Small intestine (tissue), 7 donors: ENCODE measurements at regions not wholly inside any gene's neighbourhood (a gene's known extent, or its start where the extent isn't known, plus 50 kb on each side); places are given as distances from the start of the nearest gene placed in this dataset.

Experiments used
- DNase-seq, 2 donors: peaks; one replicate each; pipeline versions ENCODE4 v3.0.0 to v3.0.0-alpha.2; 2013
- FAIRE-seq: peaks from 2 replicates; lab custom pipeline; 2012; peaks lifted over from hg19 to GRCh38; lab: Jason Lieb, UNC
- H3K27ac ChIP-seq, 3 donors: one replicate each; pipeline ENCODE4 v1.5.1; 2013; ENCODE audit warnings: low read length in 2 of 3, mild to moderate bottlenecking in 2 of 3, control low read depth in 1 of 3, inconsistent platforms in 1 of 3, low read depth in 1 of 3, moderate library complexity in 1 of 3
- H3K27me3 ChIP-seq, 3 donors: one replicate each; pipeline ENCODE4 v1.6.1; 2013; ENCODE audit warnings: low read length in 3 of 3, inconsistent platforms in 1 of 3; ENCODE audit not compliant: control insufficient read depth in 3 of 3, insufficient read depth in 3 of 3
- H3K36me3 ChIP-seq, 3 donors: one replicate each; pipeline ENCODE4 v1.6.1; 2013; ENCODE audit warnings: low read length in 3 of 3, inconsistent platforms in 1 of 3, low read depth in 1 of 3, mild to moderate bottlenecking in 1 of 3, moderate library complexity in 1 of 3; ENCODE audit not compliant: control insufficient read depth in 3 of 3, insufficient read depth in 2 of 3
- H3K4me1 ChIP-seq, 3 donors: one replicate each; pipeline ENCODE4 v1.6.1; 2013; ENCODE audit warnings: low read length in 2 of 3, inconsistent platforms in 1 of 3, low read depth in 1 of 3, mild to moderate bottlenecking in 1 of 3, moderate library complexity in 1 of 3; ENCODE audit not compliant: control insufficient read depth in 3 of 3, insufficient read depth in 2 of 3
- H3K4me3 ChIP-seq, 3 donors: one replicate each; pipeline ENCODE4 v1.5.1; 2013; ENCODE audit warnings: low read length in 3 of 3, control low read depth in 1 of 3, inconsistent platforms in 1 of 3, low read depth in 1 of 3, mild to moderate bottlenecking in 1 of 3, moderate library complexity in 1 of 3
- H3K9me3 ChIP-seq, 2 donors: one replicate each; pipeline ENCODE4 v1.6.1; 2013; ENCODE audit warnings: low read depth in 1 of 2, low read length in 1 of 2; ENCODE audit not compliant: control insufficient read depth in 2 of 2, insufficient read depth in 1 of 2
- WGBS, 3 donors: extraction: QIAGEN DNeasy Blood & Tissue Kit; methylation state at CpG; one replicate each; pipeline ENCODE4 v1.1.7; 2013; 5-methylcytosine and 5-hydroxymethylcytosine counted together
- donor health status: healthy with polysubstance abuse.
- donor health status: control.
- donor health status: control.
- donor health status: Bipolar disorder and iron deficiency.
- donor health status: healthy.

- H3K27me3 ChIP-seq, result no peaks in the 10 kb centered on the region
- WGBS, 3 donors, result 76 to 85% (median 77%) methylated on average over 3 of the region's 3 CpGs
- H3K4me3 ChIP-seq, result no peak overlapping the region
- no peaks in the 10 kb centered on the region for H3K4me1 ChIP-seq
- no peak for DNase-seq
- no peak overlapping the region for H3K27ac ChIP-seq
- no peak for FAIRE-seq
- no peaks in the 10 kb centered on the region for H3K9me3 ChIP-seq
- no peaks in the 10 kb centered on the region for H3K36me3 ChIP-seq
These were observed 471.6 kb upstream of the LMO3 start for GRCh38 chr12:17077594-17077993.

GRCh38 chr12:17076811-17077210 is 470.8 kb upstream of the LMO3 start:
- H3K9me3 ChIP-seq, result no peaks in the 10 kb centered on the region
- H3K27me3 ChIP-seq, result no peaks in the 10 kb centered on the region
- DNase-seq (no peak), FAIRE-seq (no peak)
- no peaks in the 10 kb centered on the region for H3K4me1 ChIP-seq
- H3K4me3 ChIP-seq, result no peak overlapping the region
- H3K36me3 ChIP-seq, result no peaks in the 10 kb centered on the region
- H3K27ac ChIP-seq, result no peak overlapping the region

DNA sequence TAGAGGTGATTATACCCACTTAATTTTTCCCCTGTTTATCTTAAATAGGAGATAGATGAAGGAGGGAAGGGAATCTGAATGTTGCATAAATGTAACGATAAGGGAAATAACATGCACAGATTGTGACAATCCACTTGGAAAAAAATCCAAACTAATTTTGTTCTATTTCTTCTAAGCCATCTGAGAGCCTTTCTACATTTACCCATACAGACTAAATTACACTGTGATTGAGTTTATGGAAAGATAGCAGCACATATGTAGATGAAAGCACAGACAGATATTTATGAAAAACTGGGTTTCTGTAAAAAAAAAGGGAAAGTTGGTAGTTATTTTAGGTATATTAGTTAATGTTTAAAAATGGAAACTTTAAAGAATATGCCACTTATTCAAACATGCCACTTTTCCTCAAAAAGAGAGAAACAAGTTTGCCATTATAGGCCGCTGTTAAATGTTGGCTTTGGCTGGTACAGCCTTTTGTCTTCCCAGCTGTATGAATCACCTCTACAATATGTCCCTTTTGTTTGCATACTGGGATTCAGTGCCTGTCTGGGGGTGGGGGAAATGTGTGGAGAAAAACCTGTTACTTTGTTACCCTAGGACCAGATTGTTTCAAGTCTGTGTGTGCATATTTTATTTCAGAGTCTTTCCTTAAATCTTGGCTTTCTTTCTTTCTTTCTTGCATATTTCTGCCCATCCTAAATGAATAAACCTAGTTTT is 470.2 kb upstream of the LMO3 start:
- no peaks in the 10 kb centered on the region for H3K36me3 ChIP-seq
- no peak for DNase-seq
- 68 to 76% (median 71%) methylated on average over 2 of the region's 2 CpGs for WGBS, 3 donors
- H3K27ac ChIP-seq, result no peak overlapping the region
- H3K4me3 ChIP-seq, result no peak overlapping the region
- no peaks in the 10 kb centered on the region for H3K27me3 ChIP-seq
- H3K9me3 ChIP-seq, result no peaks in the 10 kb centered on the region
- no peaks in the 10 kb centered on the region for H3K4me1 ChIP-seq
- no peak for FAIRE-seq

DNA sequence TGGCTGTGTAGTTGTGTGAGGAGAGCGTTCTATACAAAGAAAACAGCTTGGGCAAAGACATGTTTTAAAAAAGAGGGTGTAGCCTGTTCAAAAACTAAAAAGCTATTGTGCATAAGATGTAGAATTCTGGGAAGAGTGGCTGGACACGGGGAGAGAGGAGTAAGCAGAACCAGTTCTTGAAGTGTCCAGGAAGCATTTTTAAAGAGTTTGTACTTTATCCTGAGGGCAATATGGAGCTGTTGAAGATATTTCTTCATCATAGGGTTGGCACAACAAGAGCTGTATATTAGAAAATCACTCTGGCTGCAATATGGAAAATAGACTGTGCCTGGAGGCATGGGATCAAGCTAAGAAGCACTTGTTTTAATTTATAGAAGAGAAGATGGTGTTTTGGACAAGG is 458.9 kb upstream of the LMO3 start:
- H3K9me3 ChIP-seq, result no peaks in the 10 kb centered on the region
- DNase-seq (no peak), FAIRE-seq (no peak)
- H3K4me3 ChIP-seq, result no peak overlapping the region
- WGBS, 3 donors, result 68 to 78% (median 77%) methylated on average over 2 of the region's 2 CpGs
- H3K27me3 ChIP-seq, result no peaks in the 10 kb centered on the region
- no peaks in the 10 kb centered on the region for H3K36me3 ChIP-seq
- no peaks in the 10 kb centered on the region for H3K4me1 ChIP-seq
- H3K27ac ChIP-seq, result no peak overlapping the region

DNA sequence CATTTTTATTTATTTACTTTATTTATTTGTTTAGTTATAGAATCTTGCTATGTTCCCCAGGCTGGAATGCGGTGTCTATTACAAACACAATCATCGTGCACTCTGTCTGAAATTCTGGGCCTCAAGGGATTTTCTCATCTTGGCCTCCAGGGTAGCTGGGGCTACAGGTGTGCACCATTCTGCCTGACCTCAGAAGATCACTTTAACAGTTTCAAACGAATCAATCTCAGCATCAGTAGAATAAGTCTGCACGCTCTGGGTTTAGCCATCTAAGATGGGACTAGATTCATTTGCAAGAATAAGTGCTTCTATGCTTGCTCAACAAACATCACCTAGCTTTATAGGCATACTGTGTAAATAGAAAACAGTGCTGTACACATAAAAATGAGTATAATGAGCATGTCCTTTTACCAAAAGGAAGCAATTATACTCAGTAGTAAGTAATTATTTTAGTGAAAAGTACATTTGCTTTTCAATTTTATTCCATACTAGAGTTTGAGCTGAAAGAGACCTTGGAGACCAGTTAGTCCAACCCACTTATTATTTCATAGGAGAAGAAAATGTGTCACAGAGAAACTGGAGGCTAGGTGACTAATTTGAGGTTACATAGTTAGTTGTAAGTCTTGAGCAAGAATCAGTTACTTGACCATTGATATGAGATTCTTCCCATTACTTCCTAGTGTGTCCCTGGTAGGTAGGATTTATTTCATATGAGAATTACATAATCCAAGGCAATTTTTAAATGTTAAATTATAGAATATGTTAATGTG is 456.5 kb upstream of the LMO3 start:
- Histone ChIP-seq H3K27ac (no peak overlapping the region), H3K27me3 (no peaks in the 10 kb centered on the region), H3K9me3 (no peaks in the 10 kb centered on the region), H3K4me1 (no peaks in the 10 kb centered on the region), H3K4me3 (no peak overlapping the region), H3K36me3 (no peaks in the 10 kb centered on the region)
- DNase-seq (no peak), FAIRE-seq (no peak)
- 62 to 74% (median 69%) methylated on average over 4 of the region's 4 CpGs for WGBS, 3 donors

DNA sequence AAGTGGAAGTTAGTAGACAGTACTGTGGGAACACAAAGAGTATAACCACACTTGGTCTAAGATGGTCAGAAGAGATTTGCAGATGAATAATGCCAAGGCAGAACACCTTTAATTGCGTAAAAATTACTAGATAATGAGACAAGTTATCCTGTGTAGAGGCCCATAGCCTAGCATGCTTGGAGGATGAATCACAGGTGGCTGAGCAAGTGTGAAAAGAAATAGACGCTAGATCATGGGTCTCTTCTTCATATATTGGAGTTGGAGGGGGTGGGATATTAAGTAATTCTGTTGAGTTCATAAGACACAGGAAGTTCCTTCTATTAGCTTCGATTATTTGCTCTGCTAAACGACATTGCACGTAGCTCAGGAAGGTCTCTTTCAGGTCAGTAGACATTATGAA is 454.3 kb upstream of the LMO3 start:
- DNase-seq (no peak), FAIRE-seq (no peak)
- H3K36me3 ChIP-seq, result no peaks in the 10 kb centered on the region
- no peak overlapping the region for H3K27ac ChIP-seq
- H3K9me3 ChIP-seq, result no peaks in the 10 kb centered on the region
- no peaks in the 10 kb centered on the region for H3K4me1 ChIP-seq
- WGBS, 3 donors, result 73 to 78% (median 76%) methylated on average over 5 of the region's 5 CpGs
- no peak overlapping the region for H3K4me3 ChIP-seq
- no peaks in the 10 kb centered on the region for H3K27me3 ChIP-seq

DNA sequence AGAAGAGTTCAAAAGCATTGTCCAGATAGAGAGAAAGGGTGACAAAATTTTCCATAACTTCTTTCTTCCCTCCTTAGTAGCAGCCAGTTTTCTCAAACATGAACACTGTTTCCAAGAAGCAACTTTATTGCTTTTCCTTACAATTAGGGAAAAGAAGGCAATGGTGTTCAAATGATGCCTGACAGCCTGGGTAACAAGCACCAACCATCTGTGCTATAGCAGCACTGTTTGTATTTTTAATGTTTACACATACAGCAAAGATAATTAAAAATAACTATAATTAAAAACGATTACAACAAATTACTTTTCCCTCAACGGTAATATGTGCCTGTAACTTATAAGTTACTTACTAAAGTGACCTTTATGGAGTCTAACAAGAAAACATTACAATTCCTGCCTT is 450.6 kb upstream of the LMO3 start:
- DNase-seq (no peak), FAIRE-seq (no peak)
- WGBS, 3 donors, result 55 to 74% (median 69%) methylated on average over 2 of the region's 2 CpGs

DNA sequence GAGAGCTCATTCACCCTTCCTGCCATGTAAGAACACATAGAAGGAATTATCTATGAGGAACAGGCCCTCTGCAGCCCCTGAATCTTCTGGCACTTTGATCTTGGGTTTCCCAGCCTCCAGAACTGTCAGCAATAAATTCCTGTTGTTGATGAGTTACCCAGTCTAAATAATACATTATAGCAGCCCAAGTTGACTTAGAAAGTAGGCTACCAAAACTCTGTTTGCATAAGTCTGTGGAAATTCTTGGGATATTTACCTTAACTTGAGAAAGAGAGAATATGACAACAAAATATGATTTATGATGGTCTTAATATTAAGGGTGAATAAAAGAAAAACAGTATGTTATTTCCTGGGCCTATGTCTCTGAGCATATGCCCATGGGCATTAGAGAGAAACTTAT is 433.0 kb upstream of the LMO3 start:
- H3K36me3 ChIP-seq, result no peaks in the 10 kb centered on the region
- H3K9me3 ChIP-seq, result no peaks in the 10 kb centered on the region
- no peaks in the 10 kb centered on the region for H3K4me1 ChIP-seq
- H3K27me3 ChIP-seq, result no peaks in the 10 kb centered on the region
- no peak overlapping the region for H3K4me3 ChIP-seq
- no peak overlapping the region for H3K27ac ChIP-seq
- no peak for FAIRE-seq
- no peak for DNase-seq

More for the DNA sequence above, 450.6 kb upstream of the LMO3 start:
- Histone ChIP-seq H3K27me3 (no peaks in the 10 kb centered on the region), H3K27ac (no peak overlapping the region), H3K4me3 (no peak overlapping the region), H3K4me1 (no peaks in the 10 kb centered on the region), H3K9me3 (no peaks in the 10 kb centered on the region), H3K36me3 (no peaks in the 10 kb centered on the region)
